Adrenal gland (tissue), 5 donors: ENCODE measurements at regions not wholly inside any gene's neighbourhood (a gene's known extent, or its start where the extent isn't known, plus 50 kb on each side); places are given as distances from the start of the nearest gene placed in this dataset.

Experiments
- POLR2A ChIP-seq, 2 donors: fragments of 450-650 bp; IDR thresholded peaks; one replicate each; pipeline ENCODE4 v1.6.1; 2017; ENCODE audit warnings: antibody characterized with exemption in 2 of 2, mild to moderate bottlenecking in 2 of 2, moderate library complexity in 1 of 2
- TF ChIP-seq, protein P1 (sequence below), 6 experiments: fragments of 450-650 bp in 4 of 6; fragments of 200-600 bp in 2 of 6; sonication (generic) in 1 of 6; IDR thresholded peaks; 1 replicate in 5 of 6; 2 replicates in 1 of 6; pipeline versions ENCODE4 v1.5.1 to v1.8.0; 2016 to 2021; ENCODE audit warnings: antibody characterized with exemption in 6 of 6, mild to moderate bottlenecking in 2 of 6, moderate library complexity in 1 of 6
- donor health status: DM: no; HTN: no; CAD: no.

DNA sequence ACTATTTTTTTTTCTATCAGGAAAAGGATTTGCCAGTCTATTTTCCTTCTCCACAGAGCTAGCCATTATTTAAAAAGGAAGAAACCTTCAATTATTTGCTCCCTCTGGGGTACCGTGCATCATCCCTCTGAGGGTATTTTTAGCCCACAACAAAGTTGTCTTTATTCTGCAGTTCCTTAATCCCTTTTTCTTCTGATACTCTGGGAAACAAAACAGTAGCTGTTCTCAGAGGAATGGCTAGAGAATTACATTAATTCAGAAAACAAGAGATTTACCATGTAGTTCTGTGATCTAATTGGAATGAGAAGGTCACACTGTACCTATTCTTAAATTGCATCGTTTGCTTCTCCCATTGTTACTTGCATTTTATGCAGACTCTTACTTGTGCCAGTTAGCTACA lies 1056.7 kb downstream of the STIM2 start:
- no peak for TF ChIP-seq POLR2A (IDR thresholded peaks at IDR 0.05)
- TF ChIP-seq, protein P1, sequence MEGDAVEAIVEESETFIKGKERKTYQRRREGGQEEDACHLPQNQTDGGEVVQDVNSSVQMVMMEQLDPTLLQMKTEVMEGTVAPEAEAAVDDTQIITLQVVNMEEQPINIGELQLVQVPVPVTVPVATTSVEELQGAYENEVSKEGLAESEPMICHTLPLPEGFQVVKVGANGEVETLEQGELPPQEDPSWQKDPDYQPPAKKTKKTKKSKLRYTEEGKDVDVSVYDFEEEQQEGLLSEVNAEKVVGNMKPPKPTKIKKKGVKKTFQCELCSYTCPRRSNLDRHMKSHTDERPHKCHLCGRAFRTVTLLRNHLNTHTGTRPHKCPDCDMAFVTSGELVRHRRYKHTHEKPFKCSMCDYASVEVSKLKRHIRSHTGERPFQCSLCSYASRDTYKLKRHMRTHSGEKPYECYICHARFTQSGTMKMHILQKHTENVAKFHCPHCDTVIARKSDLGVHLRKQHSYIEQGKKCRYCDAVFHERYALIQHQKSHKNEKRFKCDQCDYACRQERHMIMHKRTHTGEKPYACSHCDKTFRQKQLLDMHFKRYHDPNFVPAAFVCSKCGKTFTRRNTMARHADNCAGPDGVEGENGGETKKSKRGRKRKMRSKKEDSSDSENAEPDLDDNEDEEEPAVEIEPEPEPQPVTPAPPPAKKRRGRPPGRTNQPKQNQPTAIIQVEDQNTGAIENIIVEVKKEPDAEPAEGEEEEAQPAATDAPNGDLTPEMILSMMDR (IDR thresholded peaks at IDR 0.05): no peak
